ENCODE measurements at regions not wholly inside any gene's neighbourhood (a gene's known extent, or its start where the extent isn't known, plus 50 kb on each side); places are given as distances from the start of the nearest gene placed in this dataset.

- peak in 1 of 4 experiments; percentile 12 for DNase-seq (ENCODE audit: extremely low read depth in 1 of 4, low spot score in 3 of 4)
- no peaks in the 10 kb centered on the region for H3K9me1 ChIP-seq (ENCODE audit: control insufficient read depth, insufficient read depth, low read length)
- H3K27me3 ChIP-seq (ENCODE audit: control insufficient read depth in 2 of 2, insufficient read depth in 2 of 2, low read length in 2 of 2), result peaks cover 29 to 65% of the 10 kb centered on the region in 2 experiments; a peak in 4 of 5 replicates
- 16% methylated on average over 22 of the region's 22 CpGs for WGBS (ENCODE audit: insufficient coverage, low coverage, missing lambda C conversion rate)
- H3K9ac ChIP-seq (ENCODE audit: insufficient read depth in 1 of 2, low read depth in 2 of 2, low read length in 2 of 2), result no peak overlapping the region
- intact Hi-C loops (cut with micrococcal nuclease) (no loop called here), in situ Hi-C loops (cut with MboI) (no loop called here)
- H3K36me3 ChIP-seq (ENCODE audit: control insufficient read depth, insufficient read depth, low read length), result no peaks in the 10 kb centered on the region
- ChIA-PET POLR2A (interaction anchor here (0.7 to 0.8 kb wide), 2 partner anchors 10 to 36 kb away, joined by 3 read pairs; no protein-coding TSS in a partner anchor), CTCF (ENCODE audit: low intra/inter-chr PET ratio) (no interaction called here)
- no peak overlapping the region for H3K4me3 ChIP-seq
- TF ChIP-seq KDM2B (CRISPR knock-in tag; IDR thresholded peaks at IDR 0.05), result no peak
- no peak for TF ChIP-seq ZNF3 (CRISPR knock-in tag; IDR thresholded peaks at IDR 0.05)
- no peak for TF ChIP-seq ZNF507 (tag; conservative IDR thresholded peaks at IDR 0.05)
- TF ChIP-seq RBM14 (IDR thresholded peaks at IDR 0.05; ENCODE audit: borderline replicate concordance, insufficient read depth, low read depth, low read length), result no peak
- TF ChIP-seq ELF2 (CRISPR knock-in tag; IDR thresholded peaks at IDR 0.05), result no peak
- H3K9me3 ChIP-seq (replicated peaks; ENCODE audit: control insufficient read depth, insufficient read depth, low read depth, low read length), result no peaks in the 10 kb centered on the region
- no peak overlapping the region for H3K27ac ChIP-seq (ENCODE audit: extremely low read depth, low read depth, low read length)
- H3K4me1 ChIP-seq (replicated peaks in 1 of 2; ENCODE audit: control insufficient read depth in 2 of 2, insufficient read depth in 2 of 2, low read length in 2 of 2), result peaks cover 0 to 10% of the 10 kb centered on the region in 2 experiments; a peak in 2 of 5 replicates
- H4K20me1 ChIP-seq (replicated peaks; ENCODE audit: control insufficient read depth, insufficient read depth, low read length), result peaks cover 6% of the 10 kb centered on the region; the same call in 1 of the 2 replicates
- no peak for FAIRE-seq
- no peak overlapping the region for H2AFZ ChIP-seq (ENCODE audit: low read depth, low read length)
- ATAC-seq, result no peak
- BruUV-seq (replicated peaks), result no TSS peak
- no peak overlapping the region for H3K4me2 ChIP-seq (ENCODE audit: insufficient read depth, low read length)
- no peaks in the 10 kb centered on the region for H3K79me2 ChIP-seq (ENCODE audit: control insufficient read depth, insufficient read depth, low read length)
Observed at GRCh38 chr7:73920406-73921134, 59.6 kb downstream of the TMEM270 start.
